HG03139 (cell line): ENCODE measurements at regions not wholly inside any gene's neighbourhood (a gene's known extent, or its start where the extent isn't known, plus 50 kb on each side); places are given as distances from the start of the nearest gene placed in this dataset.

Experiments
- ATAC-seq: cut with Tn5 transposase; IDR thresholded peaks from one replicate; pipeline ENCODE4 v1.9.1; 2021; ENCODE audit not compliant: unreplicated experiment

GRCh38 chr3:804211-804610 is 288.6 kb upstream of the CNTN6 start:
- ATAC-seq: no peak

DNA sequence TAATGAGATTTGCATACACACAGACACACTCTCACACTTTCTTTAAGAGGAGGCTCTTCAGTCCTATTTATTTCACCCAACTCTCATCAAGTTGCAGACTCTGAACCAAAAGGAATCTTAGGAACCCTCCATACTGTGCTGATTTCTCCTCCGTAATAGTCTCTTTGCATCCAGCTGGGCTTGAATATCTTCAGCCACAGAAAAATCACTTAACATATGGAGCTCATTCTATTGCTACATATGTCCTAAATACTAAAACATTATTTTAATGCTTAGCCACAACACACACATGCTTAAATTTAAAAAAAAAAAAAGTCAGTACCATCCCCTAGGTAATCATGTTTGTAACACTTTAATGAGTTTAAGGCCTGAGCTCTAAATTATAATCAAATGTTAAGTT is 287.5 kb upstream of the CNTN6 start:
- no peak for ATAC-seq

DNA sequence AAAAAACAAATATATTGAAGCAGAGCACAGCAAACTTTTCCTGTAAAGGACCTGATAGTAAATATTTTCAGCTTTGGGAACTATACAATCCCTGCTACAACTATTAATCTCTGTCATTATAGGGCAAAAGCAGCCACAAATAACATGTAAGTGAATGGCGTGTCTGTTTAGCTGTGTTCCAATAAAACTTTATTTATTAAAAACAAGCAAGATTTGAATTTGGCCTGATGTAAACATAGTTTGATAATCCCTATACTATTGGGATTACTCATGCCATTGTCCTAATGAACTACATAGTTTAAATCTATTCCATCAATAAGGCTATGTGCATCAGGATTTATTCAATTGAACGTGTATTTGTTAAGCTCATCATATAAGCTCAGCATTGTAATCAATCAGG is 286.8 kb upstream of the CNTN6 start:
- ATAC-seq: no peak

DNA sequence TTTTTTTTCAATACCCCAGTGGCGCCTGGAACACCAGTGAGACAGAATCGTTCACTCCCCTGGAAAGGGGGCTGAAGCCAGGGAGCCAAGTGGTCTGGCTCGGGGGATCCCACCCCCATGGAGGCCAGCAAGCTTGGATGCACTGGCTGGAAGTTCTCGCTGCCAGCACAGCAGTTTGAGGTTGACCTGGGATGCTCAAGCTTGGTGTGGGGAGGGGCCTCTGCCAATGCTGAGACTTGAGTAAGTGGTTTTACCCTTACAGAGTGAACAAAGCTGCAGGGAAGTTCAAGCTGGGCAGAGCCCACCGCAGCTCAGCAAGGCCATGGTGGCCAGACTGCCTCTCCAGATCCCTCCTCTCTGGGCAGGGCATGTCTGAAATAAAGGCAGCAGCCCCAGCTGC is 276.2 kb upstream of the CNTN6 start:
- ATAC-seq: no peak

DNA sequence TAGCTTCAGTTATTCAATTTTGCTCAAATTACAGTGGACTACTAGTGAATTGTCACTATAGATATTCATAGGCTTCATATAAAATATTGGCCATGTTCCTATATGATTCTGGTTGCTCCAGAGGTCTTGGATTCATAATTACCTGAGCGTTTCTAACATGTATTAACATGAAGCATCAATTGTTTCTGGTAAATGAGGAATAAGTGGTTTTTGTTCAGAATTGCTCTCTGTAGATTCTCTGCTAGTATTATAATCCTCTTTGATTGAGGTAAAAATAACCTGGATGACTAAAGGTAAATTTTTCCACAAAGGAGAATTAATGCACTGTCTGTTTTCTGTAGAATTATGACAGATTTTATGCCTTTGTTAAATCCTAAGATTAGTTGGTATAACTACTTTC is 258.1 kb upstream of the CNTN6 start:
- ATAC-seq: no peak

- ATAC-seq: no peak
These were observed 257.7 kb upstream of the CNTN6 start for GRCh38 chr3:835096-835495.

GRCh38 chr3:839981-840380 is 252.8 kb upstream of the CNTN6 start:
- no peak for ATAC-seq

GRCh38 chr3:851098-851790 is 241.6 kb upstream of the CNTN6 start:
- no peak for ATAC-seq

- no peak for ATAC-seq
These were observed 240.8 kb upstream of the CNTN6 start for GRCh38 chr3:852033-852432.

DNA sequence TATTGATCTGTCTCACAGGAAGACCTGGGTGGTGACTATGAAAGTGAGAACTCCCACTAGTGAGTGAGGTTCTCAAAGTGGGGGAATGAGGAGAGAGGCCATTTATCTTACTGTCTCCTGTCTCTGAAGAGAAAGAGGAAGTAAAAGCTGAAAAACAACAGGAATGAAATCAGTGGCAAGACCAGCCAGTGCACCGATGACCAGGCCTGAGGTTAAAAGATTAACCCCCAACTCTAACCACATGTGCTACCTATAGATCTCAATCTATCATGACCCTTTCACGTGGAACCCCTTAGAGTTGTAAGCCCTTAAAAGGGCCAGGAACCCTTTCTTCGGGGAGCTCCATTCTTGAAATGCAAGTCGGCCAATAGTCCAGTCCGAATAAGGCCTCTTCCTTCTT is 239.3 kb upstream of the CNTN6 start:
- ATAC-seq: no peak

DNA sequence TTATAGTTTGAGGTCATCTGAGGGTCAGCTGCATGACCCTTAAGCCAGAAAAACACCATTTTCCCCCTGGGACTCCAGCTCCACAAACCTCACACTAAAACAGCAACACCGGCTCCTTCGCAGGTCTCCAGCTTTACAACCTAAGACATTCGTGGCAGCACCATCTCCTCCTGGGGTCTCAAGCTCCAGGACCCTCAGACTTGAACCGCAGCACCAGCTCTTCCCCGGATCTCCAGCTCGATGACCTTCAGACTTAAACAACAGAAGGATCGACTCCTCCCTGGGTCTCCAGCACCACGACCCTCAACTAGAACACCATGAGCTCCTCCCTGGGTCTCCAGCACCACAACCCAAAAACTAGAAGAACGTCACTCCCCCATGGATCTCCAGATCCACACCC is 233.7 kb upstream of the CNTN6 start:
- ATAC-seq: no peak

- ATAC-seq: no peak
These were observed 231.1 kb upstream of the CNTN6 start for GRCh38 chr3:861721-862120.

DNA sequence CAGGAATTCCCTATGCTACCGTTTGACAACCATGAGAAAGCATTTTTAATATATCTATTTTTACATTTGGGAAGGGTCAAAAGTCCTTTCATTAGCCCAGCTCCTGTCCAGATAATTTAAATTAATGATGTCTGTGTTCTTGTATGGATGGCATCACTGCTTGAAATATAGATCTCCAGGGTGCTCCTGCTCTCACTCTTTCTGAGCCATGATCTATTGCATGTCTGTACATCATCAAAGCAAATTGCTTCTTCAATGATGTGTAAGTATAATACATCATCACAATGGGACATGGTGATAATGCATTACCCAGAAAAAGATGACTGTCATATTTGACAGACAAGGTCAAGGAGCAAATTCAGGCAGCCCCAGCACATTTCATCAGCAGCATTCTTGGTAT is 223.6 kb upstream of the CNTN6 start:
- ATAC-seq: no peak

DNA sequence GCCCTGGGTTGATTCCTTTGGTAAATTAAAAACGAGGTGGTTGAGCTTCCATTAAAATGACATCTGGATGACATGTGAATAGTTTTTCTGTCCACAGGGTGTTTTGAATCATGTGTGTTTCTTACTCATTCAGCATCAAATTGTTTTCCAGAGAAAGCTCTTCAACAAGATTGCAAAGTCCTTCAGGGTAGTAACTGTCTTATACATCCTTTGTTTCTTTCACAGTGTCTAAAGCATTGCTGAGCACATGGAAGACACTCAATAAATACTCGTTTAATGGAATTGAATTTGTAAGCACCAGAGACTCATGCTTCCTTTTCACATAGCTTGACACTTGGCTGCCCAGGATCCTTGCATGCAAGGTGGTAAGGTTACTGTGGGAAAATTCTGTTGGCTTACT is 223.1 kb upstream of the CNTN6 start:
- no peak for ATAC-seq

GRCh38 chr3:871651-872050 is 221.2 kb upstream of the CNTN6 start:
- ATAC-seq: no peak

- no peak for ATAC-seq
These were observed 215.8 kb upstream of the CNTN6 start for GRCh38 chr3:877001-877400.

GRCh38 chr3:878746-879145 is 214.1 kb upstream of the CNTN6 start:
- ATAC-seq: no peak

DNA sequence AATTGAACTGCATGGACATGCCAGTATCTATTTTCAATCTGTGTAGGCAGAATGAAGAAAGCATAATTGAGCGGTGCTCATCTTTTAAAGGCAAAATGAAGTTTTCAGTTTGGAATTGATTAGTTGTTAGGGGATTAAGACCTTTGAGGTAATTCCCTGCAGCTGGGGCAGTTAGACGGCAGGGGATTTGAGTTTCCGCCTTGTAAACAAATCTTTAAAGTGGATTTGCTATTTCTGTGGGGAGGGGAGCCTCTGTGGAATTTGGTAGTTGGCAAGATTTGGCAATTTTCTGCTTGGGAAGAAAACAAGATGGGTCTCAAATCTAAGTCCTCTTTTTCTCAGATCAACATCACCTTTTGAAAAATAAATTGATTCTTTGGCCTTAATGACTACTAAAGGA is 212.5 kb upstream of the CNTN6 start:
- no peak for ATAC-seq

DNA sequence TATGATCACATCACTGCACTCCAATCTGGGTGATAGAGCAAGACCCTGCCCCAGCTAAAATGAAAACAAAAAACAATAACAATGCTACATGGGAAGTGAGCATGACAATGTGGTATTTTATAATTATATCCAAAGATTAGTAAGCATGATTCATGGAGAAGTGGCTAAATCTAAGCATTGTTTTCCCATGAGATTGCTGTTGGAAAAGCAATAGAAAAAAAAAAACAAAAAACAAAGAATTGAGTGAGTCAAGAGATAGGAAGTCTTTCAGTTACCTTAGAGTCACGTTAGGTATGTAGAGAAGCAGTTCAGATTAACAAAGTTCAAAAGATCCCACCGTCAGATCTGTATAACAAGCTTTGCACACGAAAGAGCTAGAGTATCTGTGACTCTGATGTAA is 210.3 kb upstream of the CNTN6 start:
- ATAC-seq: no peak

DNA sequence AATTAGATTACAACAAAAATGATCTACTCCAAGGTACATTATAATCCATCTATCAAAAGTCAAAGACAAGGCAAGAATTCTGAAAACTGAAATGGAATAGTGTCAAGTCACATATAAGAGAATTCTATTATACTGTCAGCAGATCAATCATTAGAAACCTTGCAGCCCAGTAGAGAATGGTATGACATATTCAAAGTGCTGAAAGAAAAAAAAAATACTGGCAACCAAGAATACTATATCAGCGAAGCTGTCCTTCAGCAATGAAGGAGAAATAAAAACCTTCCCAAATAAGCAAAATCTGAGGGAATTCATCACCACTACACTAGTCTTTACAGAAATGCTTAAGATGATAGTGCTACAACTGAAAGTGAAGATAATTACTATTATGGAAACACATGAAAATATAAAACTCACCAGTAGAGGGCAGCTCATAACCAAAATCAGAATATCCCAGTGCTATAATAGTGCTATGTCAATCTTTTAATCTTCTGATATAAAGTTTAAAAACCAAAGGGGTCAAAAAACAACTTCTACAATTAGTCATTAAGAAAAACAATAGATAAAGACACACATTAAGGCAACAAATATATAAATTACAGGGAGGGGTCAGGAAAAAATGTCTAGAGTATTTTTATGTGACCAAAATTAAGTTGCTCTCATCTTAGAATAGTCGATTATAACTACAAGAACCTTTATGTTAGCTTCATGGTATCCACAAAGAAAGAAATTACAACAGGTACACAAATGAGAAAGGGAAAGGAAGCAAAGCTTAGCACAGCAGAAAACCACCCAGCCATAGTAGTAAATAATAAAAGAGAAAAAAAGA is 190.7 kb upstream of the CNTN6 start:
- no peak for ATAC-seq

DNA sequence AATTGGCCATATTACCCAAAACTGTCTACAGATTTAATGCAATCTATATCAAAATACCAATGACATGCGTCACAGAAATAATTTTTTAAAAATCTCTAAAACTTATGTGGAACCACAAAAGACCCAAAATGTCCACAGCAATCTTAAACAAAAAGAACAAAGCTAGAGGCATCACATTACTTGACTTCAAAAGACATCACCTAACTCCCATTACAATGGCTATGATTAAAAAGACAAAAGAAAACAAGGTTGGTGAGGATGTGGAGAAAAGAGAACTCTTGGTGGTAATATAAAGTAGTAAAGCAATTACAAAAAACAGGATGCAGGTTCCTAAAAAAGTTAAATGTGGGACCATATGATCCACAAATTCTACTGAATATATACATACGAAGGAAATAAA is 187.6 kb upstream of the CNTN6 start:
- no peak for ATAC-seq

DNA sequence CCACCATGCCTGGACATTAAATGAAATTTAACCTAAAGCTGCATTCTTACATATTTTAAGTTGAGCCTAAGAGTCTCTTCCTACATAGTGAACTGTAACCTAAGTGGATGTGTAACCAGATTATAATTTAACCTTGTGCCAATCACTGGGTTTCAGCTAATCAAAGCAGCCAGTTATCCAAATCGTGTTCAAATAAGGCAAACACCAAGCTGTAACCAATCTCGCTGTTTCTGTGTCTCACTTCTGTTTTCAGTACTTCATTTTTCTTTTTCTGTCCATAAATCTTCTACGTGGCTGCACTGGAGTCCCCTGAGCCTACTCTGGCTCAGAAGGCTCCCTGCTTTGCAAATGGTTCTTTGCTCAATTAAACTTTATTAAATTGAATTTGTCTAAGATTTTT is 186.1 kb upstream of the CNTN6 start:
- no peak for ATAC-seq

DNA sequence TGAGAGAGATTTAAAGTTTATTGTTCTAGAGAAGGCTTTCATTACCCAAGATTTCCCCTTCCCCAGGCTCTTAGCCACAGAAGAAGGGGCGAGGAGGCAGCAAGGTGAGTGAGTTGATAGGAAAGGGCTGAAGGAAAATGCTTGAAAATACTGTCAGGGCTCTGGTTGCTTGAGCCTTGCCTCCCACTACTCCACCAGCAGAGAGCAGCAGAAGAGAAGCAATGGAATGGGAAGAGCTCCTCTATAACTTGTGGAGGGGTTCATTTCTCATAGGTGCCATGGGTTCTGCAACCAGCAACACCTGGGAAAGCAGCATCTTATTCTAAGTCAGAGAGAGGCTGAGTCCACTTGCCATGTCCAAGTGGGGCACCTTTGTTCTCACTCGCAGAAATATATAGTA is 184.0 kb upstream of the CNTN6 start:
- no peak for ATAC-seq
